CD14-positive monocyte (primary cell): ENCODE measurements at regions not wholly inside any gene's neighbourhood (a gene's known extent, or its start where the extent isn't known, plus 50 kb on each side); places are given as distances from the start of the nearest gene placed in this dataset.

Source experiments
- DNase-seq, 3 donors: peaks; one replicate each; pipeline ENCODE4 v3.0.0-alpha.2; 2011 to 2022
- H2AFZ ChIP-seq: 2 replicates; pipeline ENCODE4 v1.6.0; 2012; ENCODE audit warnings: mild to moderate bottlenecking, low read depth, low read length, inconsistent platforms; ENCODE audit not compliant: insufficient read depth, poor library complexity, severe bottlenecking
- H3K27ac ChIP-seq, 2 donors: 1 replicate in 1 of 2; 2 replicates in 1 of 2; pipeline ENCODE4 v1.5.1; 2012 to 2013; ENCODE audit warnings: low read length in 2 of 2, control low read depth in 1 of 2, inconsistent platforms in 1 of 2, low read depth in 1 of 2, mild to moderate bottlenecking in 1 of 2
- H3K27me3 ChIP-seq, 2 donors: one replicate each; pipeline versions ENCODE4 v1.6.0 to v1.6.1; 2011 to 2013; ENCODE audit warnings: low read length in 2 of 2; ENCODE audit not compliant: control insufficient read depth in 2 of 2, insufficient read depth in 2 of 2
- H3K36me3 ChIP-seq, 2 donors: replicated peaks in 1 of 2; 1 replicate in 1 of 2; 2 replicates in 1 of 2; pipeline versions ENCODE4 v1.5.1 to v1.6.1; 2012 to 2013; ENCODE audit warnings: low read length in 2 of 2, control low read depth in 1 of 2, inconsistent platforms in 1 of 2, mild to moderate bottlenecking in 1 of 2; ENCODE audit not compliant: insufficient read depth in 2 of 2, control insufficient read depth in 1 of 2
- H3K4me1 ChIP-seq, 2 donors: 1 replicate in 1 of 2; 2 replicates in 1 of 2; pipeline versions ENCODE4 v1.5.1 to v1.6.1; 2012 to 2013; ENCODE audit warnings: low read length in 2 of 2, control low read depth in 1 of 2, inconsistent platforms in 1 of 2, mild to moderate bottlenecking in 1 of 2, moderate library complexity in 1 of 2; ENCODE audit not compliant: insufficient read depth in 2 of 2, control insufficient read depth in 1 of 2
- H3K4me2 ChIP-seq: replicated peaks from 2 replicates; pipeline ENCODE3; 2012; ENCODE audit warnings: low read length, moderate library complexity, mild to moderate bottlenecking; ENCODE audit not compliant: poor library complexity, severe bottlenecking; ENCODE audit errors: extremely low read depth
- H3K4me3 ChIP-seq, 3 experiments: fragments of 200-600 bp in 1 of 3; sonication (generic) in 1 of 3; replicated peaks in 1 of 3; 1 replicate in 2 of 3; 2 replicates in 1 of 3; pipeline ENCODE4 v1.5.1; 2011 to 2013; ENCODE audit warnings: low read length in 3 of 3, mild to moderate bottlenecking in 3 of 3, control low read depth in 2 of 3, low read depth in 2 of 3, inconsistent platforms in 1 of 3, moderate library complexity in 1 of 3
- H3K79me2 ChIP-seq: 2 replicates; pipeline ENCODE4 v1.6.0; 2012; ENCODE audit warnings: mild to moderate bottlenecking, control low read depth, inconsistent platforms, low read length, moderate library complexity; ENCODE audit not compliant: insufficient read depth
- H3K9ac ChIP-seq: 2 replicates; pipeline ENCODE4 v1.6.0; 2017; ENCODE audit warnings: low read length, mild to moderate bottlenecking; ENCODE audit not compliant: insufficient read depth, poor library complexity, severe bottlenecking
- H3K9me3 ChIP-seq, 2 donors: replicated peaks in 1 of 2; 1 replicate in 1 of 2; 2 replicates in 1 of 2; pipeline versions ENCODE4 v1.5.1 to v1.6.1; 2012 to 2013; ENCODE audit warnings: low read length in 2 of 2, control low read depth in 1 of 2; ENCODE audit not compliant: control insufficient read depth in 1 of 2, insufficient read depth in 1 of 2
- H4K20me1 ChIP-seq: 2 replicates; pipeline ENCODE4 v1.6.0; 2012; ENCODE audit warnings: mild to moderate bottlenecking, low read length, control low read depth, moderate library complexity; ENCODE audit not compliant: insufficient read depth
- H3K27ac Mint-ChIP-seq, 7 donors: one replicate each; pipeline ENCODE4 v1.8.0; 2020; ENCODE audit warnings: mild to moderate bottlenecking in 7 of 7, mixed read lengths in 7 of 7, moderate library complexity in 6 of 7, inconsistent platforms in 2 of 7
- H3K27me3 Mint-ChIP-seq, 3 donors: one replicate each; pipeline ENCODE4 v1.8.0; 2021 to 2022; ENCODE audit warnings: low read depth in 3 of 3, mild to moderate bottlenecking in 3 of 3, mixed read lengths in 3 of 3, moderate library complexity in 3 of 3, inconsistent platforms in 1 of 3
- H3K36me3 Mint-ChIP-seq, 2 donors: one replicate each; pipeline ENCODE4 v1.8.0; 2020; ENCODE audit warnings: mixed read lengths in 2 of 2, inconsistent platforms in 1 of 2, mild to moderate bottlenecking in 1 of 2
- H3K4me1 Mint-ChIP-seq: one replicate; pipeline ENCODE4 v1.8.0; 2020; ENCODE audit warnings: mild to moderate bottlenecking, mixed read lengths
- H3K4me3 Mint-ChIP-seq, 2 donors: one replicate each; pipeline ENCODE4 v1.8.0; 2020; ENCODE audit warnings: mild to moderate bottlenecking in 2 of 2, mixed read lengths in 2 of 2, moderate library complexity in 1 of 2
- H3K9me3 Mint-ChIP-seq, 7 donors: one replicate each; pipeline ENCODE4 v1.8.0; 2020 to 2022; ENCODE audit warnings: mixed read lengths in 7 of 7, mild to moderate bottlenecking in 6 of 7, moderate library complexity in 6 of 7, inconsistent platforms in 2 of 7
- whole genome bisulfite sequencing: methylation state at CpG from one replicate; pipeline ENCODE4 v1.1.5; 2013; ENCODE audit warnings: missing lambda C conversion rate; ENCODE audit not compliant: insufficient coverage; 5-methylcytosine and 5-hydroxymethylcytosine counted together
- intact Hi-C, 2 donors: fragments of 100-400 bp; cut with micrococcal nuclease; formaldehyde crosslinking; loops; one replicate each; pipeline versions ENCODE4 v1.15.0 to v1.15.1; 2023
- TF ChIP-seq, protein P1 (sequence below): fragments of 200-600 bp; IDR thresholded peaks from one replicate; pipeline ENCODE4 v1.8.0; 2022; ENCODE audit warnings: antibody characterized with exemption, mild to moderate bottlenecking

DNA sequence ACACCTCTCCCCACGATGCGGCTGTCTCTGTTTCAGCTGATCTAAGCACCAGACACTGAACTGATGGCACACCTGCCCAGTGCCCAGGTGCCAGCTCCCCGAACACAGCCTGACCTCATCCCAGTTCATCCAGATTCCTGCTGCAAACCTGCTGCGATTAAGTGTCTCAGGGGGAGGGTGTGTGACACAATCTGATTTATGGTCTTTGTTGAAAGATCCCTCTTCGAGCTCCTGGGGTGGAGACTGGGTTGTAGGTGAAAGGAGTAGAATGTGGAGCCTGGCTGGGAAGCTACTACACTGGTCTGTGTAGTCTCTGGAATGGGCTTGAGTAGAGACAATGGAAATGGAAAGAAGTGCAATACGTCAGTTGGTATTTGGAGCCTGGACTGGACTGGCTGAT is 390.3 kb downstream of the SHANK2 start:
- H3K27ac ChIP-seq = no peak overlapping the region
- DNase-seq = no peak
- intact Hi-C loops = no loop called here
- no peaks in the 10 kb centered on the region for H3K9me3 ChIP-seq
- H3K27me3 ChIP-seq = no peaks in the 10 kb centered on the region
- no peak overlapping the region for H2AFZ ChIP-seq
- Mint-ChIP-seq H3K36me3 (no peaks in the 10 kb centered on the region), H3K4me3 (no peak overlapping the region), H3K4me1 (no peaks in the 10 kb centered on the region), H3K27me3 (peaks cover 1 to 10% (median 5%) of the 10 kb centered on the region in 3 donors), H3K9me3 (peaks cover 0 to 5% (median 0%) of the 10 kb centered on the region in 7 donors), H3K27ac (no peak overlapping the region)
- H3K36me3 ChIP-seq = no peaks in the 10 kb centered on the region
- no peaks in the 10 kb centered on the region for H3K79me2 ChIP-seq
- WGBS = 90% methylated on average over 5 of the region's 6 CpGs
- no peak overlapping the region for H3K9ac ChIP-seq
- H4K20me1 ChIP-seq = no peaks in the 10 kb centered on the region
- H3K4me3 ChIP-seq = no peak overlapping the region
- TF ChIP-seq, protein P1, sequence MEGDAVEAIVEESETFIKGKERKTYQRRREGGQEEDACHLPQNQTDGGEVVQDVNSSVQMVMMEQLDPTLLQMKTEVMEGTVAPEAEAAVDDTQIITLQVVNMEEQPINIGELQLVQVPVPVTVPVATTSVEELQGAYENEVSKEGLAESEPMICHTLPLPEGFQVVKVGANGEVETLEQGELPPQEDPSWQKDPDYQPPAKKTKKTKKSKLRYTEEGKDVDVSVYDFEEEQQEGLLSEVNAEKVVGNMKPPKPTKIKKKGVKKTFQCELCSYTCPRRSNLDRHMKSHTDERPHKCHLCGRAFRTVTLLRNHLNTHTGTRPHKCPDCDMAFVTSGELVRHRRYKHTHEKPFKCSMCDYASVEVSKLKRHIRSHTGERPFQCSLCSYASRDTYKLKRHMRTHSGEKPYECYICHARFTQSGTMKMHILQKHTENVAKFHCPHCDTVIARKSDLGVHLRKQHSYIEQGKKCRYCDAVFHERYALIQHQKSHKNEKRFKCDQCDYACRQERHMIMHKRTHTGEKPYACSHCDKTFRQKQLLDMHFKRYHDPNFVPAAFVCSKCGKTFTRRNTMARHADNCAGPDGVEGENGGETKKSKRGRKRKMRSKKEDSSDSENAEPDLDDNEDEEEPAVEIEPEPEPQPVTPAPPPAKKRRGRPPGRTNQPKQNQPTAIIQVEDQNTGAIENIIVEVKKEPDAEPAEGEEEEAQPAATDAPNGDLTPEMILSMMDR = no peak
- H3K4me1 ChIP-seq = no peaks in the 10 kb centered on the region
- no peak overlapping the region for H3K4me2 ChIP-seq

DNA sequence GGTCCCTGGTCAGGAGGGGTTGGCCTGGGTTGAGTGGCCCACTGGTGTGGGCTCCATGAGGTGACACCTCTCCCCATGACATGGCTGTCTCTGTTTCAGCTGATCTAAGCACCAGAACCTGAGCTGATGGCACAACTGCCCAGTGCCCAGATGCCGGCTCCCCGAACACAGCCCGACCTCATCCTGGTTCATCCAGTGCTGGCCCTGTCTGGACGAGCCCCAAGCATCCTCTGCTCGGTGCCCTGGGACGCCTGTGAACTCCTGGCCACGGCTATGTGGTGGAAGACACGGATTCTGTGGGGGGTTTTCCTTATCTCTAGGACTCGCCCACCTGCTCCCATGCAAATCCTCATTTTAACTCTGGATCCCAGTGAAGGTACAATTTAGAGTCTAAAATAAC is 389.2 kb downstream of the SHANK2 start:
- H3K27ac ChIP-seq = no peak overlapping the region
- Mint-ChIP-seq H3K36me3 (no peaks in the 10 kb centered on the region), H3K4me1 (no peaks in the 10 kb centered on the region), H3K4me3 (no peak overlapping the region), H3K27me3 (peaks cover 1 to 11% (median 5%) of the 10 kb centered on the region in 3 donors), H3K9me3 (peaks cover 0 to 2% (median 0%) of the 10 kb centered on the region in 7 donors), H3K27ac (no peak overlapping the region)
- H3K36me3 ChIP-seq = no peaks in the 10 kb centered on the region
- H3K9me3 ChIP-seq = no peaks in the 10 kb centered on the region
- intact Hi-C loops = no loop called here
- H4K20me1 ChIP-seq = no peaks in the 10 kb centered on the region
- H2AFZ ChIP-seq = no peak overlapping the region
- H3K27me3 ChIP-seq = no peaks in the 10 kb centered on the region
- TF ChIP-seq, protein P1 = no peak
- no peak for DNase-seq
- no peak overlapping the region for H3K4me2 ChIP-seq
- H3K79me2 ChIP-seq = no peaks in the 10 kb centered on the region
- 100% methylated on average over 3 of the region's 9 CpGs for WGBS
- H3K4me1 ChIP-seq = no peaks in the 10 kb centered on the region
- no peak overlapping the region for H3K4me3 ChIP-seq
- H3K9ac ChIP-seq = no peak overlapping the region
